ENCODE measurements at regions not wholly inside any gene's neighbourhood (a gene's known extent, or its start where the extent isn't known, plus 50 kb on each side); places are given as distances from the start of the nearest gene placed in this dataset.

DNA sequence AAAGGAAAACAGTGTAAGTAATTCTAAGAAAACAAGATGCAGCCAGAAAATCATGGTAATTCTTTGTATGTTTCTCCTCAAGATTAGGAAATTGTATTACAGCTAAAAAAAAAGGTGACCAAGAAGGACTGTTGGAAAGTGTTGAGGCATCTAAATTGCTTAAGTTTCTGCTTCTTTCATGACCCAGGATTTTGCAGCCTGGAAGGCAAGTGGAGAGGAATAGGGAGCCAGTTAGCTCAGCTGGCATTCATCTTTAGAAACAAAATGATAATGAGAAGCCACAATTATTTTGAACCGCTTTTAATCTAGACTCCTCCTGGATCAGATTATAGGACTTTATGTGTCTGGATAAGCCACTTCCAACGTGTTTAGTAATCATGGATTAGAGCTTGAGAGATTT is 56.8 kb upstream of the TMEM229A start:
- Histone ChIP-seq H3K27me3 (ENCODE audit: insufficient read depth, low read length, poor library complexity) (no peaks in the 10 kb centered on the region), H3K36me3 (ENCODE audit: insufficient read depth, low read length) (no peaks in the 10 kb centered on the region), H3K4me1 (ENCODE audit: insufficient read depth, low read length) (no peaks in the 10 kb centered on the region), H2AFZ (ENCODE audit: low read depth, low read length) (no peak overlapping the region), H3K4me3 (ENCODE audit: low read depth in 1 of 2, low read length in 2 of 2) (no peak overlapping the region), H3K79me2 (ENCODE audit: insufficient read depth, low read length) (no peaks in the 10 kb centered on the region), H3K9ac (ENCODE audit: low read depth, low read length) (no peak overlapping the region), H3K9me3 (ENCODE audit: insufficient read depth, low read length, severe bottlenecking) (no peaks in the 10 kb centered on the region), H4K20me1 (ENCODE audit: insufficient read depth, low read length) (no peaks in the 10 kb centered on the region), H3K27ac (ENCODE audit: low read length) (no peak overlapping the region), H3K4me2 (ENCODE audit: insufficient read depth, low read length) (no peak overlapping the region)
- TF ChIP-seq, protein P1, sequence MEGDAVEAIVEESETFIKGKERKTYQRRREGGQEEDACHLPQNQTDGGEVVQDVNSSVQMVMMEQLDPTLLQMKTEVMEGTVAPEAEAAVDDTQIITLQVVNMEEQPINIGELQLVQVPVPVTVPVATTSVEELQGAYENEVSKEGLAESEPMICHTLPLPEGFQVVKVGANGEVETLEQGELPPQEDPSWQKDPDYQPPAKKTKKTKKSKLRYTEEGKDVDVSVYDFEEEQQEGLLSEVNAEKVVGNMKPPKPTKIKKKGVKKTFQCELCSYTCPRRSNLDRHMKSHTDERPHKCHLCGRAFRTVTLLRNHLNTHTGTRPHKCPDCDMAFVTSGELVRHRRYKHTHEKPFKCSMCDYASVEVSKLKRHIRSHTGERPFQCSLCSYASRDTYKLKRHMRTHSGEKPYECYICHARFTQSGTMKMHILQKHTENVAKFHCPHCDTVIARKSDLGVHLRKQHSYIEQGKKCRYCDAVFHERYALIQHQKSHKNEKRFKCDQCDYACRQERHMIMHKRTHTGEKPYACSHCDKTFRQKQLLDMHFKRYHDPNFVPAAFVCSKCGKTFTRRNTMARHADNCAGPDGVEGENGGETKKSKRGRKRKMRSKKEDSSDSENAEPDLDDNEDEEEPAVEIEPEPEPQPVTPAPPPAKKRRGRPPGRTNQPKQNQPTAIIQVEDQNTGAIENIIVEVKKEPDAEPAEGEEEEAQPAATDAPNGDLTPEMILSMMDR (IDR thresholded peaks at IDR 0.05; ENCODE audit: borderline replicate concordance, extremely low read depth, low read length, poor library complexity, severe bottlenecking): no peak
- TF ChIP-seq EZH2 (IDR thresholded peaks at IDR 0.05; ENCODE audit: borderline replicate concordance, low read depth, low read length, severe bottlenecking): no peak
- ATAC-seq (ENCODE audit: insufficient read depth, low read depth): no peak
- no peak for DNase-seq

DNA sequence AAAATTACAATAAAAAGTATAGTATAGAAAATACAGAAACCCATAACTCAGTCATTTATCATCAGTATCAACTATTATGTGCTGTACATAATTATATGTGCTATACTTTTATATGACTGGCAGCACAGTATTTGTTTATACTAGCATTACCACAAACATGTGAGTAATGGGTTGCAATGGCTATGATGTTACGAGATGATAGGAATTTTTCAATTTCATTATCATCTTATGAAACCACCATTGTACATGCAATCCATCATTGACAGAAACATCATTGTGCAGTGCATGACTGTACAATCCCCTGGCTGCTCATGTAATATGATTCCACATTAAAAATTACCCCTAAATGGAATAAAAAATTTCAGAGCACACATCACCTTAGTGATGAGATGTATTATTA is 55.7 kb upstream of the TMEM229A start:
- H3K27ac ChIP-seq (ENCODE audit: low read length): no peak overlapping the region
- no peaks in the 10 kb centered on the region for H4K20me1 ChIP-seq (ENCODE audit: insufficient read depth, low read length)
- no peak for ATAC-seq (ENCODE audit: insufficient read depth, low read depth)
- TF ChIP-seq, protein P1 (IDR thresholded peaks at IDR 0.05; ENCODE audit: borderline replicate concordance, extremely low read depth, low read length, poor library complexity, severe bottlenecking): no peak
- no peak for TF ChIP-seq EZH2 (IDR thresholded peaks at IDR 0.05; ENCODE audit: borderline replicate concordance, low read depth, low read length, severe bottlenecking)
- H3K4me1 ChIP-seq (ENCODE audit: insufficient read depth, low read length): no peaks in the 10 kb centered on the region
- H3K4me2 ChIP-seq (ENCODE audit: insufficient read depth, low read length): no peak overlapping the region
- H3K36me3 ChIP-seq (ENCODE audit: insufficient read depth, low read length): no peaks in the 10 kb centered on the region
- H3K9ac ChIP-seq (ENCODE audit: low read depth, low read length): no peak overlapping the region
- no peaks in the 10 kb centered on the region for H3K27me3 ChIP-seq (ENCODE audit: insufficient read depth, low read length, poor library complexity)
- no peaks in the 10 kb centered on the region for H3K79me2 ChIP-seq (ENCODE audit: insufficient read depth, low read length)
- no peak overlapping the region for H3K4me3 ChIP-seq (ENCODE audit: low read depth in 1 of 2, low read length in 2 of 2)
- no peaks in the 10 kb centered on the region for H3K9me3 ChIP-seq (ENCODE audit: insufficient read depth, low read length, severe bottlenecking)
- H2AFZ ChIP-seq (ENCODE audit: low read depth, low read length): no peak overlapping the region
- no peak for DNase-seq

GRCh38 chr7:124086843-124087242 is 54.0 kb upstream of the TMEM229A start:
- Histone ChIP-seq H3K4me3 (ENCODE audit: low read depth in 1 of 2, low read length in 2 of 2) (no peak overlapping the region), H3K27ac (ENCODE audit: low read length) (no peak overlapping the region), H4K20me1 (ENCODE audit: insufficient read depth, low read length) (no peaks in the 10 kb centered on the region), H3K4me1 (ENCODE audit: insufficient read depth, low read length) (no peaks in the 10 kb centered on the region), H3K79me2 (ENCODE audit: insufficient read depth, low read length) (no peaks in the 10 kb centered on the region), H3K36me3 (ENCODE audit: insufficient read depth, low read length) (no peaks in the 10 kb centered on the region), H3K9ac (ENCODE audit: low read depth, low read length) (no peak overlapping the region), H2AFZ (ENCODE audit: low read depth, low read length) (no peak overlapping the region), H3K9me3 (ENCODE audit: insufficient read depth, low read length, severe bottlenecking) (no peaks in the 10 kb centered on the region), H3K27me3 (ENCODE audit: insufficient read depth, low read length, poor library complexity) (no peaks in the 10 kb centered on the region), H3K4me2 (ENCODE audit: insufficient read depth, low read length) (no peak overlapping the region)
- ATAC-seq (ENCODE audit: insufficient read depth, low read depth): no peak
- DNase-seq: no peak
- no peak for TF ChIP-seq EZH2 (IDR thresholded peaks at IDR 0.05; ENCODE audit: borderline replicate concordance, low read depth, low read length, severe bottlenecking)
- TF ChIP-seq, protein P1 (IDR thresholded peaks at IDR 0.05; ENCODE audit: borderline replicate concordance, extremely low read depth, low read length, poor library complexity, severe bottlenecking): no peak

- H3K4me2 ChIP-seq (ENCODE audit: insufficient read depth, low read length): no peak overlapping the region
- no peak for DNase-seq
Measured at GRCh38 chr7:124085179-124085578, 52.3 kb upstream of the TMEM229A start.

More at GRCh38 chr7:124085179-124085578, 52.3 kb upstream of the TMEM229A start:
- TF ChIP-seq, protein P1 (IDR thresholded peaks at IDR 0.05; ENCODE audit: borderline replicate concordance, extremely low read depth, low read length, poor library complexity, severe bottlenecking): no peak
- no peak for TF ChIP-seq EZH2 (IDR thresholded peaks at IDR 0.05; ENCODE audit: borderline replicate concordance, low read depth, low read length, severe bottlenecking)
- Histone ChIP-seq H3K27me3 (ENCODE audit: insufficient read depth, low read length, poor library complexity) (no peaks in the 10 kb centered on the region), H3K79me2 (ENCODE audit: insufficient read depth, low read length) (no peaks in the 10 kb centered on the region), H3K27ac (ENCODE audit: low read length) (no peak overlapping the region), H2AFZ (ENCODE audit: low read depth, low read length) (no peak overlapping the region), H3K9me3 (ENCODE audit: insufficient read depth, low read length, severe bottlenecking) (no peaks in the 10 kb centered on the region), H3K4me3 (ENCODE audit: low read depth in 1 of 2, low read length in 2 of 2) (no peak overlapping the region), H4K20me1 (ENCODE audit: insufficient read depth, low read length) (no peaks in the 10 kb centered on the region), H3K36me3 (ENCODE audit: insufficient read depth, low read length) (no peaks in the 10 kb centered on the region), H3K9ac (ENCODE audit: low read depth, low read length) (no peak overlapping the region), H3K4me1 (ENCODE audit: insufficient read depth, low read length) (no peaks in the 10 kb centered on the region)
- no peak for ATAC-seq (ENCODE audit: insufficient read depth, low read depth)
